Activated B cell treated with CpG ODN at 0.5 μM for 24 hours (primary cell): ENCODE measurements at regions not wholly inside any gene's neighbourhood (a gene's known extent, or its start where the extent isn't known, plus 50 kb on each side); places are given as distances from the start of the nearest gene placed in this dataset.

Experiments used
- ATAC-seq: fragments of 200-7000 bp; cut with Tn5 transposase; one replicate; pipeline ENCODE4 v1.10.0; 2021; ENCODE audit warnings: low read depth, mild to moderate bottlenecking, moderate library complexity
- CTCF ChIA-PET: fragments of 350-600 bp; sonication (Branson Sonifier 250); formaldehyde crosslinking; loops from one replicate; lab custom pipeline; 2021; ENCODE audit warnings: antibody characterized with exemption; lab: Charles Lee
- POLR2A ChIA-PET: fragments of 350-600 bp; sonication (Branson Sonifier 250); formaldehyde crosslinking; loops from one replicate; lab custom pipeline; 2021; ENCODE audit warnings: antibody characterized with exemption; lab: Charles Lee
- DNase-seq: peaks from one replicate; pipeline ENCODE4 v3.0.0; 2022
- H3K27ac Mint-ChIP-seq: one replicate; pipeline ENCODE4 v1.8.0; 2020; ENCODE audit warnings: mixed read lengths
- H3K27me3 Mint-ChIP-seq: one replicate; pipeline ENCODE4 v1.8.0; 2021; ENCODE audit warnings: mixed read lengths
- H3K36me3 Mint-ChIP-seq: one replicate; pipeline ENCODE4 v1.8.0; 2021; ENCODE audit warnings: low read depth, mixed read lengths
- H3K4me1 Mint-ChIP-seq: one replicate; pipeline ENCODE4 v1.8.0; 2021; ENCODE audit warnings: mixed read lengths
- H3K4me3 Mint-ChIP-seq: one replicate; pipeline ENCODE4 v1.8.0; 2020; ENCODE audit warnings: mild to moderate bottlenecking, mixed read lengths
- H3K9me3 Mint-ChIP-seq: one replicate; pipeline ENCODE4 v1.8.0; 2020; ENCODE audit warnings: mixed read lengths
- CTCF ChIP-seq: fragments of 200-600 bp; IDR thresholded peaks from one replicate; pipeline ENCODE4 v1.8.0; 2022; ENCODE audit warnings: antibody characterized with exemption, mild to moderate bottlenecking
- intact Hi-C: fragments of 100-400 bp; cut with micrococcal nuclease; formaldehyde crosslinking; loops from one replicate; pipeline ENCODE4 v1.15.1; 2024

- no peak overlapping the region for H3K27ac Mint-ChIP-seq
- DNase-seq: no peak
- no peak overlapping the region for H3K4me3 Mint-ChIP-seq
- no peaks in the 10 kb centered on the region for H3K9me3 Mint-ChIP-seq
- CTCF ChIA-PET: no interaction called here
- no peaks in the 10 kb centered on the region for H3K36me3 Mint-ChIP-seq
- H3K4me1 Mint-ChIP-seq: peaks cover 34% of the 10 kb centered on the region
- intact Hi-C loops: no loop called here
- ATAC-seq: no peak
- H3K27me3 Mint-ChIP-seq: peaks cover 46% of the 10 kb centered on the region
- TF ChIP-seq CTCF: no peak
- POLR2A ChIA-PET: no interaction called here
Measured at GRCh38 chr2:234304950-234305349, 191.9 kb downstream of the ARL4C start.

- TF ChIP-seq CTCF: no peak
- peaks cover 49% of the 10 kb centered on the region for H3K27me3 Mint-ChIP-seq
- H3K9me3 Mint-ChIP-seq: no peaks in the 10 kb centered on the region
- intact Hi-C loops: no loop called here
- CTCF ChIA-PET: no interaction called here
- DNase-seq: no peak
- no peaks in the 10 kb centered on the region for H3K36me3 Mint-ChIP-seq
- H3K4me3 Mint-ChIP-seq: no peak overlapping the region
- H3K27ac Mint-ChIP-seq: no peak overlapping the region
- ATAC-seq: no peak
- POLR2A ChIA-PET: interaction anchor here (1.5 kb wide), 1 partner anchor 12 kb away, joined by 3 read pairs; no protein-coding TSS in a partner anchor
- peaks cover 11% of the 10 kb centered on the region for H3K4me1 Mint-ChIP-seq
Measured at GRCh38 chr2:234302664-234302991, 194.3 kb downstream of the ARL4C start.

GRCh38 chr2:234300932-234301823 lies 195.7 kb downstream of the ARL4C start:
- Mint-ChIP-seq H3K9me3 (no peaks in the 10 kb centered on the region), H3K36me3 (no peaks in the 10 kb centered on the region), H3K4me3 (no peak overlapping the region), H3K27me3 (peaks cover 55% of the 10 kb centered on the region), H3K4me1 (peaks cover 3% of the 10 kb centered on the region), H3K27ac (no peak overlapping the region)
- CTCF ChIA-PET: interaction anchor here (1.8 kb wide), 1 partner anchor 11 kb away, joined by 5 read pairs; no protein-coding TSS in a partner anchor
- intact Hi-C loops: no loop called here
- POLR2A ChIA-PET: interaction anchor here (1.5 kb wide), 1 partner anchor 11 kb away, joined by 3 read pairs; no protein-coding TSS in a partner anchor
- DNase-seq: no peak
- TF ChIP-seq CTCF: no peak
- ATAC-seq: no peak

- Mint-ChIP-seq H3K4me1 (no peaks in the 10 kb centered on the region), H3K27me3 (peaks cover 48% of the 10 kb centered on the region), H3K4me3 (no peak overlapping the region), H3K27ac (no peak overlapping the region), H3K9me3 (no peaks in the 10 kb centered on the region), H3K36me3 (no peaks in the 10 kb centered on the region)
- DNase-seq: no peak
- intact Hi-C loops: no loop called here
- ATAC-seq: no peak
- TF ChIP-seq CTCF: no peak
- CTCF ChIA-PET: interaction anchor here (1.8 kb wide), 1 partner anchor 11 kb away, joined by 5 read pairs; no protein-coding TSS in a partner anchor
- POLR2A ChIA-PET: interaction anchor here (0.7 kb wide), 1 partner anchor 136 kb away, joined by 3 read pairs; no protein-coding TSS in a partner anchor
Measured at GRCh38 chr2:234300391-234300925, 196.4 kb downstream of the ARL4C start.

- H3K9me3 Mint-ChIP-seq: no peaks in the 10 kb centered on the region
- ATAC-seq (no peak), DNase-seq (no peak)
- H3K27ac Mint-ChIP-seq: no peak overlapping the region
- no peak for TF ChIP-seq CTCF
- no peak overlapping the region for H3K4me3 Mint-ChIP-seq
- intact Hi-C loops: no loop called here
- CTCF ChIA-PET: interaction anchor here (1.8 kb wide), 1 partner anchor 9 kb away, joined by 5 read pairs; no protein-coding TSS in a partner anchor
- POLR2A ChIA-PET: no interaction called here
- peaks cover 37% of the 10 kb centered on the region for H3K27me3 Mint-ChIP-seq
- H3K36me3 Mint-ChIP-seq: no peaks in the 10 kb centered on the region
- peaks cover 4% of the 10 kb centered on the region for H3K4me1 Mint-ChIP-seq
Measured at GRCh38 chr2:234298918-234299317, 198.0 kb downstream of the ARL4C start.
